ENCODE measurements at regions not wholly inside any gene's neighbourhood (a gene's known extent, or its start where the extent isn't known, plus 50 kb on each side); places are given as distances from the start of the nearest gene placed in this dataset.

- TF ChIP-seq CTCF (IDR thresholded peaks at IDR 0.05; ENCODE audit: control extremely low read depth in 1 of 3, insufficient read depth in 1 of 3, low read depth in 1 of 3, low read length in 3 of 3) (no peak), SIN3A (conservative IDR thresholded peaks at IDR 0.05 in 1 of 2, IDR thresholded peaks at IDR 0.05 in 1 of 2; ENCODE audit: low read depth in 1 of 2, low read length in 2 of 2) (no peak), TAF1 (IDR thresholded peaks at IDR 0.05; ENCODE audit: low read depth, low read length) (no peak), CBX8 (IDR thresholded peaks at IDR 0.05; ENCODE audit: borderline replicate concordance, low read depth, low read length) (no peak), RAD21 (IDR thresholded peaks at IDR 0.05 in 1 of 2, conservative IDR thresholded peaks at IDR 0.05 in 1 of 2; ENCODE audit: low read depth in 2 of 2, low read length in 2 of 2) (no peak), ATF3 (IDR thresholded peaks at IDR 0.05; ENCODE audit: insufficient read depth, low read depth, low read length) (no peak), POLR2AphosphoS5 (IDR thresholded peaks at IDR 0.05; ENCODE audit: low read depth, low read length) (no peak), JUND (IDR thresholded peaks at IDR 0.05; ENCODE audit: low read length) (no peak), KDM5A (IDR thresholded peaks at IDR 0.05; ENCODE audit: low read length) (no peak)
These were observed 220.5 kb upstream of the SATB1 start for GRCh38 chr3:18645619-18646018.

Measured in H1 (cell line).